Calu3 (cell line): ENCODE measurements at regions not wholly inside any gene's neighbourhood (a gene's known extent, or its start where the extent isn't known, plus 50 kb on each side); places are given as distances from the start of the nearest gene placed in this dataset.

Experiments used
- BruUV-seq: library from RNA; stranded (reverse); fragments of 400-500 nt; replicated peaks from 2 replicates; lab custom pipeline; 2021; lab: Mats Ljungman, UMichigan
- CTCF ChIA-PET: fragments of 300-600 bp; sonication (Branson Sonifier 250); formaldehyde crosslinking; loops from one replicate; lab custom pipeline; 2022; ENCODE audit warnings: antibody characterized with exemption; lab: Charles Lee
- DNase-seq: peaks from one replicate; pipeline ENCODE4 v3.0.0; 2022
- H3K27ac Mint-ChIP-seq: one replicate; pipeline ENCODE4 v1.8.0; 2022; ENCODE audit warnings: mixed read lengths; ENCODE audit not compliant: unreplicated experiment
- H3K27me3 Mint-ChIP-seq: one replicate; pipeline ENCODE4 v1.8.0; 2022; ENCODE audit warnings: mixed read lengths; ENCODE audit not compliant: unreplicated experiment
- H3K36me3 Mint-ChIP-seq: one replicate; pipeline ENCODE4 v1.8.0; 2022; ENCODE audit warnings: mild to moderate bottlenecking, moderate library complexity, mixed read lengths; ENCODE audit not compliant: insufficient read depth, unreplicated experiment
- H3K4me1 Mint-ChIP-seq: one replicate; pipeline ENCODE4 v1.8.0; 2022; ENCODE audit warnings: mild to moderate bottlenecking, low read depth, mixed read lengths; ENCODE audit not compliant: unreplicated experiment
- H3K4me3 Mint-ChIP-seq: one replicate; pipeline ENCODE4 v1.8.0; 2022; ENCODE audit warnings: mild to moderate bottlenecking, low read depth, moderate library complexity, mixed read lengths; ENCODE audit not compliant: unreplicated experiment
- H3K9me3 Mint-ChIP-seq: one replicate; pipeline ENCODE4 v1.8.0; 2022; ENCODE audit warnings: low read depth, mixed read lengths; ENCODE audit not compliant: unreplicated experiment
- intact Hi-C: fragments of 100-400 bp; cut with micrococcal nuclease; formaldehyde crosslinking; loops from one replicate; pipeline ENCODE4 v1.10.0; 2022; ENCODE audit not compliant: unreplicated experiment
- TF ChIP-seq, protein P1 (sequence below): fragments of 200-600 bp; IDR thresholded peaks from one replicate; pipeline ENCODE4 v1.8.0; 2022; ENCODE audit warnings: antibody characterized with exemption; ENCODE audit not compliant: unreplicated experiment

DNA sequence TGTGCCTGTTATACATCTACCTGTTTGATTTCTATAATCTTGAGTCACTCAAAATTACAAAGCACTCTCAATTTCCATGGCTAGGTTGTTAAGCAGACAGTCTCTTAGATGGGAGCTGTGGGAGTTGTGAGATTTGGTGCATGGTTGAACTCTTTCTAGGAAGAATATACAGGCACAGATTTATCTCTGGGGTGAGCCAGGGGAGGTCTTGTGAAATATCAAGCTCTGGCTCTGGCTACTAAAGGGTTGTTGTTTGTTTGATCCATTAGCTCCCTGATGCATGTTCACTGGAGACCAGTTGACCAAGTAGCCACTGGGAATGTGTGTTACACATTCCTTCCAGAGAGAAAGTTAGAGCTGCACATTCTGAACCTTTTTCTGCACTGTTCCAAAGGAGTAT, 117.2 kb upstream of the HMGA2 start:
- no peak for DNase-seq
- CTCF ChIA-PET, result interaction anchor here (2.8 kb wide), 1 partner anchor 11 kb away, joined by 6 read pairs; no protein-coding TSS in a partner anchor
- TF ChIP-seq, protein P1, sequence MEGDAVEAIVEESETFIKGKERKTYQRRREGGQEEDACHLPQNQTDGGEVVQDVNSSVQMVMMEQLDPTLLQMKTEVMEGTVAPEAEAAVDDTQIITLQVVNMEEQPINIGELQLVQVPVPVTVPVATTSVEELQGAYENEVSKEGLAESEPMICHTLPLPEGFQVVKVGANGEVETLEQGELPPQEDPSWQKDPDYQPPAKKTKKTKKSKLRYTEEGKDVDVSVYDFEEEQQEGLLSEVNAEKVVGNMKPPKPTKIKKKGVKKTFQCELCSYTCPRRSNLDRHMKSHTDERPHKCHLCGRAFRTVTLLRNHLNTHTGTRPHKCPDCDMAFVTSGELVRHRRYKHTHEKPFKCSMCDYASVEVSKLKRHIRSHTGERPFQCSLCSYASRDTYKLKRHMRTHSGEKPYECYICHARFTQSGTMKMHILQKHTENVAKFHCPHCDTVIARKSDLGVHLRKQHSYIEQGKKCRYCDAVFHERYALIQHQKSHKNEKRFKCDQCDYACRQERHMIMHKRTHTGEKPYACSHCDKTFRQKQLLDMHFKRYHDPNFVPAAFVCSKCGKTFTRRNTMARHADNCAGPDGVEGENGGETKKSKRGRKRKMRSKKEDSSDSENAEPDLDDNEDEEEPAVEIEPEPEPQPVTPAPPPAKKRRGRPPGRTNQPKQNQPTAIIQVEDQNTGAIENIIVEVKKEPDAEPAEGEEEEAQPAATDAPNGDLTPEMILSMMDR, result no peak
- H3K4me1 Mint-ChIP-seq, result no peaks in the 10 kb centered on the region
- no TSS peak for BruUV-seq
- H3K4me3 Mint-ChIP-seq, result no peak overlapping the region
- H3K27ac Mint-ChIP-seq, result no peak overlapping the region
- H3K9me3 Mint-ChIP-seq, result peaks cover 10% of the 10 kb centered on the region
- H3K36me3 Mint-ChIP-seq, result no peaks in the 10 kb centered on the region
- H3K27me3 Mint-ChIP-seq, result no peaks in the 10 kb centered on the region
- intact Hi-C loops, result no loop called here

DNA sequence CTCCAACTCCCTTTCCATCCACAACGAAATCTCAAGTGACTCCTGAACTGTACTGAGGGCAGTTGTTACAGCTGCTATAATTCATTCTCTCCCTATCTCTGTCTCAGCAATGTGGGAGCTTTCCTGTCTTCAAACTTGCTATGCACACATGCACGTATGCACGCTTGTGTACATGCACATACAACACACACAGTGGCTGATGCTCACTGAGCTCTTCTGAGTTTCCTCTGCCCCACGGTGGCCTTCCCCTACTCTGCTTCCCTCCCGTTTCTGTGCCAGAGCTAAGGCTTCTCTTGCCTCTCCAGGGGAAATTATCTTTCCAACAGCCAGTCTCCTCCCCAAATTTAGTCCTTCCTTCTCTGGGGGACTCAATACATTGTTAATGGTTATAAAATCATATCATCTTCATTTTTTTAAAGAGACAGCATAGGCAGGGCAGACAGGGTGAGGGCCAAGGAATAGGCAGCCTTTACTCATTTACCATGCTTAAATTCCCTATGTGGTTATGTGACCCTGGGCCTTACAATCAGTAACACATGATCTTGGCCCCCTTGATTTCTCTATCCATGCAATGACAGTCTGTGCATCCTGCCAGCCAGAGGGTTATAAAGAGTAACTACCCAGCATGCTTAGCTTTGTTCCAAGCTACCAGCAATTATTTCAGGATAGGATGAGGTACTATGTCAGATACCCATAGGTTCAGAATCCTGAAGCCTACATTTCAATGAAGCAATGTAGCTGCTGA, 111.9 kb upstream of the HMGA2 start:
- TF ChIP-seq, protein P1, result no peak
- no TSS peak for BruUV-seq
- Mint-ChIP-seq H3K9me3 (no peaks in the 10 kb centered on the region), H3K4me1 (no peaks in the 10 kb centered on the region), H3K27ac (no peak overlapping the region), H3K36me3 (no peaks in the 10 kb centered on the region), H3K27me3 (no peaks in the 10 kb centered on the region), H3K4me3 (no peak overlapping the region)
- CTCF ChIA-PET, result interaction anchor here (0.5 to 1.6 kb wide), 2 partner anchors 9 to 74 kb away, joined by 3 read pairs; no protein-coding TSS in a partner anchor
- intact Hi-C loops, result no loop called here
- DNase-seq, result no peak

DNA sequence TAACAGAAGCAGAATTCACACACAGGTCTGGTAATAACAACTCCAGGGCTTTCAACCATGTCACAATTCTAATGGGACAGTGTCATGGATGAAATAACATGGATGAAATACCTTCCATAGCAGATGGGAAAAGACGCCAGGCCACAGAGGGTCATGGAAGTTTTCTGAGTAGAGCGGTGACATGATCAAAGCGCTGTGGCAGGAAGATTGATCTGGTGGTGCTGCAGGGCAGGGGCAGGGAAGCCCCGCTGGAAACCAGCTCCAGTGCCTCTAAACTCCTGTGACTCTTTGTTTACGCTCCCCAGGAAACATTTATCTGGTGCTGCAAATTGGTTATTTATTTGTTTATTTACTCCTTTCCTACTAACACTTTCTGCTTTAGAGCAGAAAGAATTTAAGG, 108.3 kb upstream of the HMGA2 start:
- H3K4me3 Mint-ChIP-seq, result no peak overlapping the region
- intact Hi-C loops, result no loop called here
- H3K9me3 Mint-ChIP-seq, result peaks cover 5% of the 10 kb centered on the region
- no peaks in the 10 kb centered on the region for H3K36me3 Mint-ChIP-seq
- CTCF ChIA-PET, result no interaction called here
- DNase-seq, result no peak
- TF ChIP-seq, protein P1, result no peak
- no peaks in the 10 kb centered on the region for H3K27me3 Mint-ChIP-seq
- no peak overlapping the region for H3K27ac Mint-ChIP-seq
- no peaks in the 10 kb centered on the region for H3K4me1 Mint-ChIP-seq
- BruUV-seq, result no TSS peak

DNA sequence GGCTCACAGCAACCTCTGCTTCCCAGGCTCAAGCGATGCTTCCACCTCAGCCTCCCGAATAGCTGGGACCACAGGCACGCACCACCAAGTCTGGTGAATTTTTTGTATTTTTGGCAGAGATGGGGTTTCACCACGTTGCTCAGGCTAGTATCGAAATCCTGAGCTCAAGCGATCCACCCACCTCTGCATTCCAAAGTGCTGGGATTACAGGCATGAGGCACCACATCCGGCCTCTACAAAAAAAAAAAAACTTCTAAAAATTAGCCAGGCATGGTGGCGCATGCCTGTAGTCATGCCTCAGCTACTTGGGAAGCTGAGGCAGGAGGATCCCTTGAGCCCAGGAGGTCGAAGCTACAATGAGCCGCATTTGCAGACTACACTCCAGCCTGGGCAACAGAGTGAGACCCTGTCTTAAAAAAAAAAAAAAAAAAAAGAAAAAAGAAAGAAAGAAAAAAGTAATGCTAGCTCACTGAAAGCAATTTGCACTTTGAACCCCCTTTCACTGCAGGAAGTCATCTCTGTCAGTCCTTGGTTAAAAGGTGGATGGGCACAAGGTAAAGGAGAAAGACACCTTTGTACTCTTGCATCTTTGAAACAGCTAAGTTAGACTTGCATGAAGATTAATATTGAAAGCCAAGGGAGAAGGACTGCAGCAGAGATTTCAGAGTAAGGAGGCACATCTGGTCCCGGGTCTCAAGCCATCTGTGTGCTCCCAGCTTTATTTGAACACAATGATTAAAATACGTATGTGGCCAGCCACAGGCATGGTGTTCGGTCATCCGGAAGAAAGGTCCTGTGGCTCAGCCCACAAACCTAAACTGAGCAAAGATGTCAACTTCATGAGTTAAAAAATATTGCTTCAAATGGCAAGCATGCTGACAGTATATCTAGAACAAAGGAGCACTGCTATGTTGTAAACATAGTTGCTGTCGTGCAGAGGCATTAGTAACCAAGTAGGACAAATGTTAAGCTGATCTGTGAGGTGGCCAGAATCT, 103.8 kb upstream of the HMGA2 start:
- CTCF ChIA-PET, result interaction anchor here (0.7 kb wide), 1 partner anchor 389 kb away, joined by 3 read pairs; no protein-coding TSS in a partner anchor
- TF ChIP-seq, protein P1, result no peak
- intact Hi-C loops, result no loop called here
- Mint-ChIP-seq H3K4me3 (no peak overlapping the region), H3K27me3 (no peaks in the 10 kb centered on the region), H3K27ac (no peak overlapping the region), H3K36me3 (no peaks in the 10 kb centered on the region), H3K9me3 (peaks cover 5% of the 10 kb centered on the region), H3K4me1 (no peaks in the 10 kb centered on the region)
- no TSS peak for BruUV-seq
- DNase-seq, result no peak
